ENCODE measurements at regions not wholly inside any gene's neighbourhood (a gene's known extent, or its start where the extent isn't known, plus 50 kb on each side); places are given as distances from the start of the nearest gene placed in this dataset.

DNA sequence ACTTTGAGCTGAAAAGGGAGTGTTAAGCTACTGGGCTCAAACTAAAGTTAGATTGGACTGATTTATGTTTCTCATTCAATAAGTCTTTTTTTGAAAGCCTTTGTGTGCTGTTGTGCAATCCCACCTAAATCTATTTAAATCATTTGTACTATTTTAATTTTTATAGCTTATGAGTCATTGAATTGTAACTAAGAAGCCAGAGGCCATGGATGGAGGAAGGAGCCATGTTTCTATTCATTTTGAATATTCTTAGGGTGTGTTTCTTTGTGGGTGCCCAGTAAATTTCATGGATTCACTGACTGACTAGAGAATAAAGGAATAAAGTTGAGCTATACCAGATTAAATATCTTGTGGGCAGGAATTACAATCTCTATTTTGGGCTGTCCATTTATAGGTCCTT is 238.5 kb downstream of the KIF4B start:
- no peak for TF ChIP-seq POLR2A (conservative IDR thresholded peaks at IDR 0.05)
- TF ChIP-seq SLC30A9 (CRISPR knock-in tag; IDR thresholded peaks at IDR 0.05) = no peak
- TF ChIP-seq CTCF (IDR thresholded peaks at IDR 0.05 in 2 of 3, conservative IDR thresholded peaks at IDR 0.05 in 1 of 3; ENCODE audit: insufficient read depth in 2 of 3, low read depth in 1 of 3, low read length in 3 of 3) = no peak
- TF ChIP-seq GATA2 (CRISPR knock-in tag; IDR thresholded peaks at IDR 0.05) = no peak
- no peak for TF ChIP-seq EZH2 (IDR thresholded peaks at IDR 0.05; ENCODE audit: borderline replicate concordance, low read depth, low read length)
- TF ChIP-seq, protein P1, sequence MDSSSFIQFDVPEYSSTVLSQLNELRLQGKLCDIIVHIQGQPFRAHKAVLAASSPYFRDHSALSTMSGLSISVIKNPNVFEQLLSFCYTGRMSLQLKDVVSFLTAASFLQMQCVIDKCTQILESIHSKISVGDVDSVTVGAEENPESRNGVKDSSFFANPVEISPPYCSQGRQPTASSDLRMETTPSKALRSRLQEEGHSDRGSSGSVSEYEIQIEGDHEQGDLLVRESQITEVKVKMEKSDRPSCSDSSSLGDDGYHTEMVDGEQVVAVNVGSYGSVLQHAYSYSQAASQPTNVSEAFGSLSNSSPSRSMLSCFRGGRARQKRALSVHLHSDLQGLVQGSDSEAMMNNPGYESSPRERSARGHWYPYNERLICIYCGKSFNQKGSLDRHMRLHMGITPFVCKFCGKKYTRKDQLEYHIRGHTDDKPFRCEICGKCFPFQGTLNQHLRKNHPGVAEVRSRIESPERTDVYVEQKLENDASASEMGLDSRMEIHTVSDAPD (CRISPR knock-in tag; IDR thresholded peaks at IDR 0.05) = no peak
- no peak for TF ChIP-seq ZNF589 (CRISPR knock-in tag; IDR thresholded peaks at IDR 0.05; ENCODE audit: low read depth)
- TF ChIP-seq TAF1 (IDR thresholded peaks at IDR 0.05; ENCODE audit: control insufficient read depth, extremely low read depth, insufficient read depth, low read length, severe bottlenecking) = no peak
